ENCODE measurements at regions not wholly inside any gene's neighbourhood (a gene's known extent, or its start where the extent isn't known, plus 50 kb on each side); places are given as distances from the start of the nearest gene placed in this dataset.

DNA sequence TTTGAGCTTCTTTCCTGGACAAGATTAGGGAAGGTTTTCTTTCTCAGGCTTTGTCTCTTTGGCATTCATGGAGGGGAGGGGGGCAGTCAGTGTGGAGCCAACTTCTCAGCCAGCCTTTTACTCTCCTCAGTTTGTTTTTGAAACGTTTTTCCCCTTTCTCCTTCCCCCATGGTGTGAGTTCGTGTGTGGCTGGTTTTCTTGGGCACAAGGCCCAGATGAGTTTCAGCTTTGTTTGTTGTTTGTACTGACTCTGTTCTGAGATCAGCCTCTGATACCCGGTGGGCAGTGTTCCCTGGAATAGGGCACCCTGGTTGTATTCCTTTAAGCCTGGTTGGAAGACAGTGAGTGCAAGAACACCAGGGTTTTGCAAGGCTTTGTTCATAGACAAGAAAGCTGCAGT is 168.2 kb upstream of the RARB start:
- H3K36me3 ChIP-seq (ENCODE audit: control insufficient read depth, insufficient read depth, low read length): no peaks in the 10 kb centered on the region
- no peaks in the 10 kb centered on the region for H3K4me1 ChIP-seq (ENCODE audit: control insufficient read depth, insufficient read depth, low read length)
- H3K27ac ChIP-seq (ENCODE audit: low read depth, low read length): no peak overlapping the region
- H3K4me3 ChIP-seq (ENCODE audit: low read depth, low read length): no peak overlapping the region
- H3K9ac ChIP-seq (ENCODE audit: low read depth, low read length): no peak overlapping the region
- H3K9me3 ChIP-seq (ENCODE audit: control insufficient read depth, insufficient read depth, low read length): no peaks in the 10 kb centered on the region
- H3K27me3 ChIP-seq (ENCODE audit: control insufficient read depth, insufficient read depth, low read length): no peaks in the 10 kb centered on the region

GRCh38 chr3:25262322-25262721 is 165.7 kb upstream of the RARB start:
- Histone ChIP-seq H3K4me1 (ENCODE audit: control insufficient read depth, insufficient read depth, low read length) (no peaks in the 10 kb centered on the region), H3K36me3 (ENCODE audit: control insufficient read depth, insufficient read depth, low read length) (no peaks in the 10 kb centered on the region), H3K4me3 (ENCODE audit: low read depth, low read length) (no peak overlapping the region)

GRCh38 chr3:25265284-25265683 is 162.8 kb upstream of the RARB start:
- H3K27ac ChIP-seq (ENCODE audit: low read depth, low read length): no peak overlapping the region
- no peaks in the 10 kb centered on the region for H3K4me1 ChIP-seq (ENCODE audit: control insufficient read depth, insufficient read depth, low read length)
- H3K36me3 ChIP-seq (ENCODE audit: control insufficient read depth, insufficient read depth, low read length): no peaks in the 10 kb centered on the region
- H3K9ac ChIP-seq (ENCODE audit: low read depth, low read length): no peak overlapping the region
- no peaks in the 10 kb centered on the region for H3K27me3 ChIP-seq (ENCODE audit: control insufficient read depth, insufficient read depth, low read length)
- H3K9me3 ChIP-seq (ENCODE audit: control insufficient read depth, insufficient read depth, low read length): no peaks in the 10 kb centered on the region
- H3K4me3 ChIP-seq (ENCODE audit: low read depth, low read length): no peak overlapping the region

More at GRCh38 chr3:25262322-25262721, 165.7 kb upstream of the RARB start:
- H3K9me3 ChIP-seq (ENCODE audit: control insufficient read depth, insufficient read depth, low read length): no peaks in the 10 kb centered on the region
- no peak overlapping the region for H3K9ac ChIP-seq (ENCODE audit: low read depth, low read length)
- no peak overlapping the region for H3K27ac ChIP-seq (ENCODE audit: low read depth, low read length)
- H3K27me3 ChIP-seq (ENCODE audit: control insufficient read depth, insufficient read depth, low read length): no peaks in the 10 kb centered on the region

- H3K4me1 ChIP-seq (ENCODE audit: control insufficient read depth, insufficient read depth, low read length): no peaks in the 10 kb centered on the region
- no peaks in the 10 kb centered on the region for H3K36me3 ChIP-seq (ENCODE audit: control insufficient read depth, insufficient read depth, low read length)
- no peak overlapping the region for H3K9ac ChIP-seq (ENCODE audit: low read depth, low read length)
These were observed 161.4 kb upstream of the RARB start for GRCh38 chr3:25266677-25267076.

GRCh38 chr3:25272090-25272489 is 156.0 kb upstream of the RARB start:
- H3K9ac ChIP-seq (ENCODE audit: low read depth, low read length): no peak overlapping the region
- no peaks in the 10 kb centered on the region for H3K4me1 ChIP-seq (ENCODE audit: control insufficient read depth, insufficient read depth, low read length)
- no peak overlapping the region for H3K4me3 ChIP-seq (ENCODE audit: low read depth, low read length)
- no peaks in the 10 kb centered on the region for H3K36me3 ChIP-seq (ENCODE audit: control insufficient read depth, insufficient read depth, low read length)
- H3K27me3 ChIP-seq (ENCODE audit: control insufficient read depth, insufficient read depth, low read length): no peaks in the 10 kb centered on the region
- H3K27ac ChIP-seq (ENCODE audit: low read depth, low read length): no peak overlapping the region
- no peaks in the 10 kb centered on the region for H3K9me3 ChIP-seq (ENCODE audit: control insufficient read depth, insufficient read depth, low read length)

More at GRCh38 chr3:25266677-25267076, 161.4 kb upstream of the RARB start:
- H3K27me3 ChIP-seq (ENCODE audit: control insufficient read depth, insufficient read depth, low read length): no peaks in the 10 kb centered on the region
- H3K9me3 ChIP-seq (ENCODE audit: control insufficient read depth, insufficient read depth, low read length): no peaks in the 10 kb centered on the region
- H3K4me3 ChIP-seq (ENCODE audit: low read depth, low read length): no peak overlapping the region
- no peak overlapping the region for H3K27ac ChIP-seq (ENCODE audit: low read depth, low read length)

GRCh38 chr3:25273582-25274171 is 154.4 kb upstream of the RARB start:
- no peaks in the 10 kb centered on the region for H3K27me3 ChIP-seq (ENCODE audit: control insufficient read depth, insufficient read depth, low read length)

GRCh38 chr3:25277503-25277902 is 150.6 kb upstream of the RARB start:
- no peaks in the 10 kb centered on the region for H3K9me3 ChIP-seq (ENCODE audit: control insufficient read depth, insufficient read depth, low read length)
- no peak overlapping the region for H3K27ac ChIP-seq (ENCODE audit: low read depth, low read length)
- no peak overlapping the region for H3K4me3 ChIP-seq (ENCODE audit: low read depth, low read length)
- no peaks in the 10 kb centered on the region for H3K36me3 ChIP-seq (ENCODE audit: control insufficient read depth, insufficient read depth, low read length)
- no peaks in the 10 kb centered on the region for H3K4me1 ChIP-seq (ENCODE audit: control insufficient read depth, insufficient read depth, low read length)
- H3K9ac ChIP-seq (ENCODE audit: low read depth, low read length): no peak overlapping the region
- no peaks in the 10 kb centered on the region for H3K27me3 ChIP-seq (ENCODE audit: control insufficient read depth, insufficient read depth, low read length)

More at GRCh38 chr3:25273582-25274171, 154.4 kb upstream of the RARB start:
- Histone ChIP-seq H3K27ac (ENCODE audit: low read depth, low read length) (no peak overlapping the region), H3K36me3 (ENCODE audit: control insufficient read depth, insufficient read depth, low read length) (no peaks in the 10 kb centered on the region), H3K9me3 (ENCODE audit: control insufficient read depth, insufficient read depth, low read length) (no peaks in the 10 kb centered on the region), H3K4me3 (ENCODE audit: low read depth, low read length) (no peak overlapping the region), H3K9ac (ENCODE audit: low read depth, low read length) (no peak overlapping the region), H3K4me1 (ENCODE audit: control insufficient read depth, insufficient read depth, low read length) (no peaks in the 10 kb centered on the region)

- Histone ChIP-seq H3K9me3 (ENCODE audit: control insufficient read depth, insufficient read depth, low read length) (no peaks in the 10 kb centered on the region), H3K27ac (ENCODE audit: low read depth, low read length) (no peak overlapping the region), H3K27me3 (ENCODE audit: control insufficient read depth, insufficient read depth, low read length) (no peaks in the 10 kb centered on the region), H3K4me3 (ENCODE audit: low read depth, low read length) (no peak overlapping the region), H3K36me3 (ENCODE audit: control insufficient read depth, insufficient read depth, low read length) (no peaks in the 10 kb centered on the region), H3K4me1 (ENCODE audit: control insufficient read depth, insufficient read depth, low read length) (no peaks in the 10 kb centered on the region), H3K9ac (ENCODE audit: low read depth, low read length) (no peak overlapping the region)
These were observed 146.9 kb upstream of the RARB start for GRCh38 chr3:25281041-25281731.

- no peaks in the 10 kb centered on the region for H3K36me3 ChIP-seq (ENCODE audit: control insufficient read depth, insufficient read depth, low read length)
- H3K27ac ChIP-seq (ENCODE audit: low read depth, low read length): no peak overlapping the region
- no peaks in the 10 kb centered on the region for H3K4me1 ChIP-seq (ENCODE audit: control insufficient read depth, insufficient read depth, low read length)
- no peak overlapping the region for H3K4me3 ChIP-seq (ENCODE audit: low read depth, low read length)
- no peak overlapping the region for H3K9ac ChIP-seq (ENCODE audit: low read depth, low read length)
- H3K9me3 ChIP-seq (ENCODE audit: control insufficient read depth, insufficient read depth, low read length): no peaks in the 10 kb centered on the region
- no peaks in the 10 kb centered on the region for H3K27me3 ChIP-seq (ENCODE audit: control insufficient read depth, insufficient read depth, low read length)
These were observed 146.3 kb upstream of the RARB start for GRCh38 chr3:25281732-25282126.

DNA sequence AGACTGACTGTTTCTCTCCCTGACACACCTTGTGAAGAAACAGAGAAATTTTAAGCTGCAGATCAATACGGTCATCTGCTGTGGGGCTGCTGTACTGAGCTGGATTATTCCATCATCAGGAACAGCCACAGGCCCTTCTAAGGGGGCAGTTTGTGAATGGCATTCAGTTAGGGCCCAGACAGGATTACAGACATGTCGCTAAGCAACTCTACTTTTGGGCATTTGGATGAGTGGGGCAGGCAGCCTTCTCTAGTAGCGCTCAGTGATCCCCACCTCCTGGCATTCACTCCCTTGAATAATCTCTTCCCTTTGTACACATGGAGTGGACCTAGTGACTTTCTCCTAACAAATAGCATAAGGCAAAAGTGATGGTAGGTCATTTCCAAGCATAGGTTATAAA is 144.4 kb upstream of the RARB start:
- Histone ChIP-seq H3K27me3 (ENCODE audit: control insufficient read depth, insufficient read depth, low read length) (no peaks in the 10 kb centered on the region), H3K9ac (ENCODE audit: low read depth, low read length) (no peak overlapping the region), H3K4me3 (ENCODE audit: low read depth, low read length) (no peak overlapping the region), H3K4me1 (ENCODE audit: control insufficient read depth, insufficient read depth, low read length) (peaks cover 5% of the 10 kb centered on the region; the same call in 1 of the 2 replicates), H3K9me3 (ENCODE audit: control insufficient read depth, insufficient read depth, low read length) (no peaks in the 10 kb centered on the region), H3K36me3 (ENCODE audit: control insufficient read depth, insufficient read depth, low read length) (no peaks in the 10 kb centered on the region), H3K27ac (ENCODE audit: low read depth, low read length) (no peak overlapping the region)

DNA sequence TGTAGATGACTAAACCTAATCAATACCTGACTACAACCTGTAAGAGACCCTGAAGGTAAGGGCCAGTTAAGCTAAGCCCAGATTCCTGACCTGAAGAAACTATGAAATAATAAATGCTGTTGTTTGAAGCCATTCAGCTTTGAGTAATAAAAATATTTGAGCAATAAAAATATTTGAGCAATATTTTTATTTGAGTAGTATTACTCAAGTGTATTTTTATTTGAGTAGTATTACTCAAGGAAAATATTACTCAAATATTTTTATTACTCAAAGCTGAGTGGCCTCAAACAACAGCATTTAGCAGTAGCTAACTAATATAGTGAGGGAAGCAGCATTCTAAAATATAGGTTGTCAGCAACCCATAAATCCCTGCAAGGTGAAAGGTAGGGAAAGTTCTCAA is 143.8 kb upstream of the RARB start:
- Histone ChIP-seq H3K36me3 (ENCODE audit: control insufficient read depth, insufficient read depth, low read length) (no peaks in the 10 kb centered on the region), H3K9me3 (ENCODE audit: control insufficient read depth, insufficient read depth, low read length) (no peaks in the 10 kb centered on the region), H3K27ac (ENCODE audit: low read depth, low read length) (no peak overlapping the region), H3K4me1 (ENCODE audit: control insufficient read depth, insufficient read depth, low read length) (peaks cover 9% of the 10 kb centered on the region), H3K27me3 (ENCODE audit: control insufficient read depth, insufficient read depth, low read length) (no peaks in the 10 kb centered on the region), H3K4me3 (ENCODE audit: low read depth, low read length) (no peak overlapping the region), H3K9ac (ENCODE audit: low read depth, low read length) (no peak overlapping the region)
